ENCODE measurements at regions not wholly inside any gene's neighbourhood (a gene's known extent, or its start where the extent isn't known, plus 50 kb on each side); places are given as distances from the start of the nearest gene placed in this dataset.
"Not testable (repeated sequence)": the region's sequence is repeated elsewhere in the genome, so short reads cannot be mapped to it uniquely, and the experiment has no call there.

GRCh38 chr21:20030390-20030789 lies 967.8 kb upstream of the NCAM2 start:
- no peak for DNase-seq (ENCODE audit: low read depth in 2 of 3, low spot score in 1 of 3)

- no peak for DNase-seq (ENCODE audit: low read depth in 2 of 3, low spot score in 1 of 3)
Observed at GRCh38 chr21:20031807-20032206, 966.4 kb upstream of the NCAM2 start.

- DNase-seq (ENCODE audit: low read depth in 2 of 3, low spot score in 1 of 3), result no peak
Observed at GRCh38 chr21:20040768-20041167, 957.4 kb upstream of the NCAM2 start.

GRCh38 chr21:20045197-20045596 lies 953.0 kb upstream of the NCAM2 start:
- no peak for DNase-seq (ENCODE audit: low read depth in 2 of 3, low spot score in 1 of 3)

- not testable (repeated sequence) for DNase-seq (ENCODE audit: low read depth in 2 of 3, low spot score in 1 of 3)
Observed at GRCh38 chr21:20048130-20048837, 949.9 kb upstream of the NCAM2 start.

GRCh38 chr21:20083336-20083735 lies 914.9 kb upstream of the NCAM2 start:
- no peak for DNase-seq (ENCODE audit: low read depth in 2 of 3, low spot score in 1 of 3)

GRCh38 chr21:20083925-20084324 lies 914.3 kb upstream of the NCAM2 start:
- no peak for DNase-seq (ENCODE audit: low read depth in 2 of 3, low spot score in 1 of 3)

- DNase-seq (ENCODE audit: low read depth in 2 of 3, low spot score in 1 of 3), result no peak
Observed at GRCh38 chr21:20086508-20086907, 911.7 kb upstream of the NCAM2 start.

- no peak for DNase-seq (ENCODE audit: low read depth in 2 of 3, low spot score in 1 of 3)
Observed at GRCh38 chr21:20106368-20106767, 891.8 kb upstream of the NCAM2 start.

GRCh38 chr21:20108016-20108415 lies 890.2 kb upstream of the NCAM2 start:
- no peak for DNase-seq (ENCODE audit: low read depth in 2 of 3, low spot score in 1 of 3)

- DNase-seq (ENCODE audit: low read depth in 2 of 3, low spot score in 1 of 3), result no peak
Observed at GRCh38 chr21:20108976-20109540, 889.2 kb upstream of the NCAM2 start.

GRCh38 chr21:20110368-20110767 lies 887.8 kb upstream of the NCAM2 start:
- no peak for DNase-seq (ENCODE audit: low read depth in 2 of 3, low spot score in 1 of 3)

GRCh38 chr21:20151741-20152140 lies 846.5 kb upstream of the NCAM2 start:
- DNase-seq (ENCODE audit: low read depth in 2 of 3, low spot score in 1 of 3), result no peak

- no peak for DNase-seq (ENCODE audit: low read depth in 2 of 3, low spot score in 1 of 3)
Observed at GRCh38 chr21:20163167-20163566, 835.0 kb upstream of the NCAM2 start.

- DNase-seq (ENCODE audit: low read depth in 2 of 3, low spot score in 1 of 3), result no peak
Observed at GRCh38 chr21:20167059-20167458, 831.1 kb upstream of the NCAM2 start.

- no peak for DNase-seq (ENCODE audit: low read depth in 2 of 3, low spot score in 1 of 3)
Observed at GRCh38 chr21:20169812-20170576, 828.2 kb upstream of the NCAM2 start.

GRCh38 chr21:20186186-20186585 lies 812.0 kb upstream of the NCAM2 start:
- DNase-seq (ENCODE audit: low read depth in 2 of 3, low spot score in 1 of 3), result no peak

- DNase-seq (ENCODE audit: low read depth in 2 of 3, low spot score in 1 of 3), result no peak
Observed at GRCh38 chr21:20187028-20187427, 811.2 kb upstream of the NCAM2 start.

- DNase-seq (ENCODE audit: low read depth in 2 of 3, low spot score in 1 of 3), result not testable (repeated sequence)
Observed at GRCh38 chr21:20201323-20201722, 796.9 kb upstream of the NCAM2 start.

- no peak for DNase-seq (ENCODE audit: low read depth in 2 of 3, low spot score in 1 of 3)
Observed at GRCh38 chr21:20207335-20207734, 790.9 kb upstream of the NCAM2 start.

GRCh38 chr21:20215959-20216358 lies 782.2 kb upstream of the NCAM2 start:
- DNase-seq (ENCODE audit: low read depth in 2 of 3, low spot score in 1 of 3), result no peak

- DNase-seq (ENCODE audit: low read depth in 2 of 3, low spot score in 1 of 3), result no peak
Observed at GRCh38 chr21:20220586-20220985, 777.6 kb upstream of the NCAM2 start.
